Hematopoietic multipotent progenitor cell treated with erythropoietin and hydrocortisone succinate and interleukin-3 and kit ligand, for 6 days (in vitro differentiated cells): ENCODE measurements at regions not wholly inside any gene's neighbourhood (a gene's known extent, or its start where the extent isn't known, plus 50 kb on each side); places are given as distances from the start of the nearest gene placed in this dataset.

ENCODE experiments used
- DNase-seq: peaks from one replicate; pipeline ENCODE4 v3.0.0-alpha.2; 2015

DNA sequence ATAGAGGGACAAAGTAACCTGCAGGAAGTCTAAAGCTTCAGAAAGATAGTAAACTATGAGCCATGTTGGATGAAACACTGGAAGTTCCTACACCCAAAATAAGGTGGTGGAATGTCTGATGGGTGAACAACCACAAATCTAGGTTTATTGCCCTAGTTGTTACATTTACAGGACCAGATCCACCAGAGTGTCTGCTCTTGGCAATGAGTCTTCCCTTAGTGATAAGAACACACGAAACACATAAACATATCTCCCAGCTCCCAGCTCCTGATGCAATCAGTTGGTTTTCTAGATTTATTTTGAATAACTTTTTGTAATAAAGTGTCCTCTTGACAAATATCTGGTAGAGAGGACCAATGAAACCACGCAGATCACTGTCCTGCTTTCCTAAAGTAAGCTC, 329.7 kb upstream of the WWC1 start:
- no peak for DNase-seq

- DNase-seq, result no peak
Observed at GRCh38 chr5:167964529-167964928, 326.9 kb upstream of the WWC1 start.

DNA sequence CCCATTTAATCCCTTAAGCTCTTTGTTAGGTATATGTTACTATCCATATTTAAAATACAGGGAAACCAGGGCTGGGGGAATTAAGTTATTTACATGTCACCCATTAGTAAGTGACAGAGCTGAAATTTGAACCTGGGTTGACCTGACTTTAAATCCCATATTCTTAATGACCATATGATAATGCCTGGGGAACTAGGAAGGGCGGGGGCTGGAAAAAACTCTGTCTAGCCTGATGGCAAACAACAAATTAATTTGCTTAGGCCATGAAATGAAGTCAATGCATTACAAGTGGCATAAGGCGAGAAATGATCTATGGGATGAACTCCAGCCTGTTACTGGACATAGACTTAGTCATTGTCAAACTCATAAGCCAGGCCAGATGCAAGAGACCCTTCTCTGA, 325.7 kb upstream of the WWC1 start:
- DNase-seq, result no peak

DNA sequence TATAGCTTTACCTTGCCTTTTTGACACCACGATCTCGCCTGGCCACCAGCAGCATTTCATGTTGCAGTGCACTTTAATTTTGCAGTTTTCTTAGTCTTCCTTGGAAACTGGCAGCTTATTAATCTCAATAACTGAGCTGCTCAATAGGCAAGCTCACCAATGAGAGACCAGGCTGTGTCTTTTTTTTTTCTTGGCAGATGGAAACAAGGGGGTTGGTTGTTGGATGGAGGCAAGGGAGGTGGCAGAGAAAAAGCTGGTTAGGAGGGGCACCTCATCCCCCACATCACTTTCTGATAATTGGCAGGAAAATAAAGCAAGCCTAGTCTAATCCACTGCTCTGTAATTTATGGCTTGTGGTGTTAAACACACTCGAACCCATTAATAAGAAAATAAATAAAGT, 324.5 kb upstream of the WWC1 start:
- DNase-seq, result no peak

GRCh38 chr5:167967494-167968177, 323.8 kb upstream of the WWC1 start:
- DNase-seq, result no peak

DNA sequence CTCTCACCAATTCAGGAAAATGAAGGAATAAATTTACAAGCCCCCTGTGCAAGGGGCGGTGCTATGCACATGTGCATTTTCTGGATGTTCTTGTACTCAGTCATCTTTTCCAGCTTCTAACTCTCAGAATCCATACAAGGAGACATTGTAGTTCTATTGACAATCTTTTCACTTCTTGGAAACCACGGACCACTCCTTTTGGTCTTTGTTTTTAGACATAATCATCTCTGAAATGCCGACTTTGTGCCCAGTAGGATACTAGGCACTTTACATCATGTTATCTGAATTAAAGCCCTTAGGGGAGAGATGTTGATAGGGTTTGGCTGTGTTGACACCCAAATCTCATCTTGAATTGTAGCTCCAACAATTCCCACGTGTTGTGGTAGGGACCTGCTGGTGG, 322.6 kb upstream of the WWC1 start:
- no peak for DNase-seq

DNA sequence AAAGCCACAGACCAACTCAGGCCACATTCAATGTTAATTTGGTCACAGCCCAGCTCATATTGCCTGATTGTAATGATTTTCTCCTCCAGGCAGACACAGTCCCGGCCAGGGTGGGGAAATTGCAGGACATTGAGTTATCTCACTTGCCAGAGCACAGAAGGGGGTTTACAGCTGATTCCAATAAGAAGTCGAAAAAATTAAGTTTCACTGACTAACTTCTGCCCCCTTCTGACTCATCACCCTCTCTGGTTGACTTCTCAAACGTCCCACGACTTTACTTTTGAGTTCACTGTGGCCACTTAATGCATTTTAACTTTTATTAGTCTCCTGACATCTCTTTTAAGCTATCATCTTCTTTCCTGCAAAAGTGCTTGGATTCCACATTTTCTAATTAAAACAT, 321.4 kb upstream of the WWC1 start:
- no peak for DNase-seq

DNA sequence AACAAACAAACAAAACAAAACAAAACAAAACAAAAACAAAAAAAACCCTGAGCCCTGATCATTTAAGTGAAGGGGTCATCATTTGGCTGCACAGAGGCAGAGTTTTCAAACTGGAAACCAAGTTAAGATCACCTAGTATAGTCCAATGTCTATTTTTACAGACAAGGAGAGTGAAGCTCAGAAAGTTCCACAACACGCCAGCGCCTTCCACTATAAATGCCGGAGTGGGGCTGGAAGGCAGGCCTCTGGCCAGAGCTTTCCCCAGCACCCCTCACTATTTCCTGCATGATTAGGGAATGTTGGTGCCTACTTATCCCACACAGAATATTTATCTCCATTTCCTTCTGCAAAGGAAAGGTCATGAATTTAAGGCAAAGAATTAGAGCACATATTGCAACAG, 319.7 kb upstream of the WWC1 start:
- no peak for DNase-seq

DNA sequence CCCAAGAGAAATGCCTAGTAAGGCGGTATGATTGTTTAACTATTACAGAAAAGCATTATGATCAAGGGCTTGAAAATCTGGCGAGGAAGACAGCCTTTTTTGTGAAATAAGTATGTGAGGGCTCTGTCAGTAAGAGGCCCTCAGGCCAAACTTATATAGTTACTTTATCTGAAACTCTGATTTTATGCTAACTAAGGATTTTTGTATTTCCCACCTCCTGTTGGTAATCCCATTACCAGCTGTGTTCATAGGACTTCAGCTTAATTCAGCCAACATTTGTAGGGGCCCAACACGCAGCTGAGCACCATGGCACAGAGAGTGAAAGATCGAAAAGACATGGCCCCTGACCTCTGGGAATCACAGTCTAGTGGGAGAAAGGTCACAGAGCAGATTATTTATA, 318.3 kb upstream of the WWC1 start:
- DNase-seq, result no peak

DNA sequence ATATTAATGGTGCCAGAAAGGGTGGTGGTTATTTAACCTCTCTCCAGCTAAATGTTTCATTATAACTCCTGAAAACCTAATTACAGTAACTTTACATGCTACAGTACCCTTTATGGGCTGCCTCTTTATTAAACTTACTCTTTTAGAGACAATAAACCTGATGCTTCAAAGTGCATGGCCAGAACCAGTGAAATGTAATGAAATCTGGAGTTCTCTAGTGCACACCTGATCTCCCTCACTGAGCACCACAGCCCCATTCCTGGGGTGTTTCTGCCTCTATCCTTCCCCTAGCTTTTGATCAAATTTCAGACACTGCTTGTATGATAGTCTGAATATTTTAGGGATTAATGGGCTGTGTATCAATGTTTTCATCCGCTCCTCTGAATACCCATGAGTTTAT, 306.5 kb upstream of the WWC1 start:
- DNase-seq, result no peak

DNA sequence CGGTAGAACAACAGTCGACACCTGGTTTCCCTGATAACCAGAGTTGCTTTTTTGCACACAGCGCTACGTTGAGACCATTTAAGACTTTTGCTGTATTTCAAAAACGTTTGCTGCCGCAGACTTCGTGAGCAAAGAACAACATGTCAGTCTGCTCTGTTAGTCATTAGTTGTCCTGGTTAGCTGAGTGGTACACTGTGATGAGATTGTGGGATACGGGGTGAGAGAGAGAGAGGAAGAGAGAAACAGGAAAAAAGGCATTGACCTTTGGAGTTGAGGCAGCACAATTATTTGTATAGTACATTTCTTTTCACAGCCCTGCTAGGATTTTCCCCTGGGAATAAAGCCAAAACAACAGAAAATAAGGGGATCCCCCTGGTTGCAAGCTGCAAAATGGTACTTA, 306.1 kb upstream of the WWC1 start:
- no peak for DNase-seq

DNA sequence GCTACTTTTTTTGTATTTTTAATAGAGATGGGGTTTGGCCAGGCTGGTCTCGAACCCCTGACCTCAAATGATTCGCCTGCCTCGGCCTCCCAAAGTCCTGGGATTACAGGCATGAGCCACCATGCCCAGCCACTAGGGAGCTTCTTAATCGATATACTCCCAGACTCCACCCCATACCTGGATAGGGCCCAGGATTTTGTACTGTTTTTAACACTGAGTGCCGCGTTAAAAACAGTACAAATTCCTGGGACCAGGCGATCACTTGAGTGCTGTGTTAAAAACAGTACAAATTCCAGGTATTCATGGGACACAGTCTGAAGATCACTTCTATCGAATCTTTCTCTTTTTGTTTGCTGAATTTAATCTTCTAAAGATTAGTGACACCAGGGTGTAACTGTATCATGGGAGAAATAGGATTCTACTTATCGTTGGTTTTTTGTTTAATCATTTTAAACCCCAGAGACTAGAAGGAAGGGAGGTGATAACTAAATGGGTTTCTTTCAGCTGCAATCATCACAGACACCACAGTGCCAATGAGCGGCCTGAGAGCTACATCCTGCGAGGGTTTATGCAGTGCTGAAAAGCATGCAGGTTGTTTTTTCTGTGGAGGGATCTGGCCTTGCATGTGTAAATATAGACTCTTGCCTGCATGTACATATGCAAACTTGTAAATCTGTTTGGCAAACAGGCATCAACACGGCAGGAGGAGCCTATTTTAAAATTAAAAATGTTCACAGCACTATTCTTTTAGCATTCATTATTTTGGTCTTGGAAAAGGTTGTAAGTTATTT, 303.8 kb upstream of the WWC1 start:
- DNase-seq, result no peak

DNA sequence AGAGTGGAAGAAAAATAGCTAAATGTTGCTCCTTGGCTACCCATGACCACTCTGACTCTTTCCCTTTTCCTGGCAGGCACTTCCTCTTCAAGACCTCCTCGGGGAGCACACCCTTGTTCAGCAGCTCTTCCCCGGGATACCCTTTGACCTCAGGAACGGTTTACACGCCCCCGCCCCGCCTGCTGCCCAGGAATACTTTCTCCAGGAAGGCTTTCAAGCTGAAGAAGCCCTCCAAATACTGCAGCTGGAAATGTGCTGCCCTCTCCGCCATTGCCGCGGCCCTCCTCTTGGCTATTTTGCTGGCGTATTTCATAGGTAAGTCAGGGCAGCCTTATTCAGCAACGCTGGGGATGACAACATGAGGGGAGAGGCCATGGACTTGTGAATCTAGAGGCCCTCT, 298.6 kb upstream of the WWC1 start:
- DNase-seq, result no peak

DNA sequence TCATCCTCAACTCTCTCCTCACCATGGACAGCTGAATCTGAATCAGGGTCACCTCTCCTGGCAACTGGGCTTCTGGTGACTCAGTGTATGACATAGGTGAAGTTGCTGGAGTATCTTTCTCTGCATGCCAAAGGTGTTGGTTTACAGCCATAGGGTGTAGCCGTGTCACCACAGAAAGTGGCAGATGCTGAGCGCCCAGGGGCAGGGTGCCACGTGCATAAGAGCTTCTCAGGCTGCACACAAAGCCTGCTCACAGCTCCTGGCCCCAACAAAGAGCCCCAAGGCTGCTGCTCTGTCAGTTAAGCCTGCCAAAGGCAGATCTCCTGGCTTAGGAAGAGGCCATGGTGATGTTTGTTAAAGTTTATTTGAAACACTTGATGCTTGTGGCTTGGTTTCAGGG, 297.7 kb upstream of the WWC1 start:
- no peak for DNase-seq

DNA sequence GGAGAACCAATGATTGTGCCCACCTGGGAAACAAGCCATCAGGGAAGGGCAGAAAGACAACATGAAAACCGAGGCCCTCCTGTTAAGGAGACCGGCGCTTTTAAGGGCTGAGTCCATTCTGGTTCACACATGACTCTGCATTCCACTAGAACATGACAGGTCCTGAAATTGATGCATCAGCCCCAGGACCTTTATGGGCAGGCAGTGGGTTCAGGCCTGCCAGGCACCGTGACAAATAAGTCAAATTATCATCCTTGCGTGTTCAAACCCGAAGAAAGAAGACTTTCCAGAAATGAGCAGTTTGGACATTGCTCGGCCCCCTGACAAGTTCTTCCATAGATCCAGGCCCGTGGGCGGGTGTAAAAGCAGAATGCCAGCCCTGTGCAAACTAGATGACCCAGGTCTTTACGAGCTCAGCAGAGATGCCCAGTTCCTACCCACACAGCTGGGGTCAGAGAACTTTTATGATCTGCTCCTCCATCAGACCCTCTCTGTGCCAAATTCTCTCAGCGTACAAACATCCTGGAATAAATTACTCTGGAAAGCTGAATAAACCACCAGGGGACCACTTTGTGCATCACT, 295.5 kb upstream of the WWC1 start:
- DNase-seq, result no peak

GRCh38 chr5:167998148-167998767, 293.2 kb upstream of the WWC1 start:
- no peak for DNase-seq

DNA sequence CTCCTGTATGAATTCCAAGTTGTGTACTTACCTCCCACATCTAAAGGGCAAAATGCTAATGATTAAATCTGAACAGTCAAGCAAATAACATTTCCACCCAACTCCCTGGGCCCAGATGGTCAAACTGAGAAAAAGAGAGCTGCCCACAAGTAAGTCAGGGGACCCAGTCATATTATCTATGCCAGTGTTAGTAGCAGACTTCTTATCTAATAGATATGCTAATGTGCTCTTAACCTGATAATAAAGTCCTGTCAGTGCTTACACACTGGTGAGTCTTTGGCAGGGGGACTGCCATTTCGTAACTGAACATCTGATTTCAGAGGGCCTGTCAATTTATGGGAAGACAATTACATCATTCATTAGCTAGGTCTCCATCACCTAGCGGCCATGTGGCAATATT, 292.3 kb upstream of the WWC1 start:
- DNase-seq, result no peak

GRCh38 chr5:168001318-168001717, 290.1 kb upstream of the WWC1 start:
- DNase-seq, result no peak

DNA sequence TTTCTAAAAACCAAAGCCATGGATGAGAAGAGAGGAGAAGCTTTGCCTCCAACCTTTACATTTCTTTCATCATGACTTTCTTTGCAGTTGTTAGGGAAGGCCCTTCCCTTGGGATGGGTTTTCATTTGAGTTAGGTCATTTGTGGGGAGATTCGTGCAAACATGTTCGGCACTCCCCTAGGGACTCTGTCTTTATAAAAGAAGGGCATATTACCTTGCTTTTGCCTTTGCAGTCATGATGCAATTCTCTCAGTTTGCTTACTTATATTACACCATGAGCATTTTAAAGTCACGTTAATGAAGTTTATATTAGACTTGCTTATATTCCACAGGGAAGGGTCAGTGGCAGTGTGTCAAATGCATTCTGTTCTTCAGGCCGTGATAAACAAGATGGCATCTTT, 289.3 kb upstream of the WWC1 start:
- DNase-seq, result no peak

DNA sequence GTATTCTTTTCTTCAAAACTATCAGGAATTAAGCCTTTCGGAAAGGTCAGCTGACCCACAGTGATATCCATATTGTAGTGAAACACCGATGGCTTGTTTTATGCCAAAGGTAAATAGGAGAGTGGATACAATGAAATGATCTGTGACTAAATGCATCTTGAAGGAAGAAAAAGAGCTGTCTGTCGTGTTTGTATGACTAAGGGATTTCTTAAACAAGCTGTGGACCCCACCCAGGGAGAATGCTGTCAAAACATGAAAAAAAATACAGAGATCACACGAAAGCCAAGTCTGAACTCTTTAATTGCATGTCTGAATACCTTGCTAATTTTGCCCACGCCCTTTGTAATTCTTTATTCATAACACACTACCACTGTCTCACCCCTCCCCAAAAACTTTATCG, 286.4 kb upstream of the WWC1 start:
- no peak for DNase-seq

- DNase-seq, result no peak
Observed at GRCh38 chr5:168005936-168006335, 285.5 kb upstream of the WWC1 start.

DNA sequence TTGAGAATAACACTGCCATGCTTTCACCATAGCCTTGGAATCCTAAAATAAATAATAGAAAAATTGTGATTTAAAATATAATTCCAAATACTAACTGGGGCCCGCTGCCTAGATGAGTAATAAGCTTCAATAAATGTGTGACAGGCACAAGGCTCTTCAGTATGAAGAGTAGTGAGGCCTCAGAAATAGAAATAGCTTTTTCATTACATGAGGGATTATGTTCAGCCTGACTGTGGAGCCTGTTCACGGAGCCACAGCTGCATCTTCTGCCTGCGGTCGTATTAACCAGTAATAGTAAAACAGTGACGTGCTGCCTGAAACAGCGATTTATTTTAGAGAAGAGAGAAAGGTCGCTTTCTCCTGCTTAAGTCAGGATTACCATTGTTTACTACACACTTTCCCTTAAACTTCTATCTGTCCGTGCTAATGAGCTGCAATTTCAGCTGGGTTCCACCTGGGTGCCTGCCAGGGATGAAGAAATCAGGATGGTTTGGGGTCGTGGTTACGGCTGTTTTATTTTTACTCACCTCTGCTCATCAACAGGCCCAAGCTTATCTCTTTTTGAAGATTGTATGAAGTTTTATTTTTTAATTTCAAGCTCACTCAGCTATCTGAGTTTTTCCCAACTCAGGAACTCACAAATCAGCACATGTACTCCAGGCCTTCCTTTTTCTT, 284.9 kb upstream of the WWC1 start:
- no peak for DNase-seq

DNA sequence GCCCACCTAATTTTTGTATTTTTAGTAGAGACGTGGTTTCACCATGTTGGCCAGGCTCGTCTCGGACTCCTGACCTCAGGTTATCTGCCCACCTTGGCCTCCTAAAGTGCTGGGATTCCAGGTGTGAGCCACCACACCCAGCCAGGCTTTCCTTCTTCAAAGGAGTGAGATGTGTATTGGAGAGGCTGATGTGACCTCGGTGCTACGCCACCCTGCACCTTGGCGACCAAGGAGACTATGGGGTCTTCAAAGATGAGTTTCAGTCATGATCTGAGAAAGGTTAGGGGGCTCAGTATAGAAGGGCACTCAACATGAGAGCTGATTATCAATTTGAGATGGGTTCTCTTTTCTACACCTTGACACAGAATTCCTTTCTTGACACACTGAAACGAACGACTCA, 284.2 kb upstream of the WWC1 start:
- no peak for DNase-seq

DNA sequence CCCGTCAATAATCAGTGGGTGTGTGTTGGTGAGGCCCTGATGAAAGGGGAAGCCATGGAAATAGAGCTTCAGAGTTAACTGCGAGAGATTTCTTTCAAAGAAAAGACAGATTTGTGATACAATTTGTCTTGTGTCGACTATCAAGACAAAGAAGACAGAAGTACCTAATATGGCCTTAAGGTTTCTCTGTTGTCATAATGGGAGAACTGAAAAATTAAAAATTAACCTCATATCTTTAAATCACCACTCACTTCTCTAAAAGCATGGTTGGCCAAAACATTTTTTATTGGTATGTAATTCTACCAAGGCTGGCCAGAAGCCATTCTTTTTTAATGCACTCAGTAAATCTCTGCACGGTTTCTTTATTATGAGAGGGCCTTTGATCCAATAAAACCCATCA, 282.9 kb upstream of the WWC1 start:
- DNase-seq, result no peak
